ENCODE measurements at regions not wholly inside any gene's neighbourhood (a gene's known extent, or its start where the extent isn't known, plus 50 kb on each side); places are given as distances from the start of the nearest gene placed in this dataset.

DNA sequence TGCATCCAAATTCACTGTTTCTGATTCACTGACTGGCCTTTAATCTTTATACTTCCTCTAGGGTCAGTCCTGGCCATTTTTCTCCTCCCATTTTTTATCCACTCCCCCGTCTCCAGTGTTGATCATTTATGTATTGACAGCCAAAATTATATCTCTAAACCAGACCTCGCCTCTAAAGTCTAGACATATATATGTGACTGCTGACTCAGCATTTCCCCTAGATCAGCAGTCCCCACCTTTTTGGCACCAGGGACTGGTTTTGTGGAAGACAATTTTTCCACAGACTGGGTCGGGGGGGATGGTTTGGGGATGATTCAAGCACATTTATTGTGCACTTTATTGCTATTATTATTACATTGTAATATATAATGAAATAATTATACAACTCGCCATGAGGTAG is 88.3 kb upstream of the DAAM1 start:
- DNase-seq (ENCODE audit: low read depth) = no peak
- no peak overlapping the region for H3K4me3 ChIP-seq (ENCODE audit: control insufficient read depth, low read depth, low read length)
- TF ChIP-seq, protein P1, sequence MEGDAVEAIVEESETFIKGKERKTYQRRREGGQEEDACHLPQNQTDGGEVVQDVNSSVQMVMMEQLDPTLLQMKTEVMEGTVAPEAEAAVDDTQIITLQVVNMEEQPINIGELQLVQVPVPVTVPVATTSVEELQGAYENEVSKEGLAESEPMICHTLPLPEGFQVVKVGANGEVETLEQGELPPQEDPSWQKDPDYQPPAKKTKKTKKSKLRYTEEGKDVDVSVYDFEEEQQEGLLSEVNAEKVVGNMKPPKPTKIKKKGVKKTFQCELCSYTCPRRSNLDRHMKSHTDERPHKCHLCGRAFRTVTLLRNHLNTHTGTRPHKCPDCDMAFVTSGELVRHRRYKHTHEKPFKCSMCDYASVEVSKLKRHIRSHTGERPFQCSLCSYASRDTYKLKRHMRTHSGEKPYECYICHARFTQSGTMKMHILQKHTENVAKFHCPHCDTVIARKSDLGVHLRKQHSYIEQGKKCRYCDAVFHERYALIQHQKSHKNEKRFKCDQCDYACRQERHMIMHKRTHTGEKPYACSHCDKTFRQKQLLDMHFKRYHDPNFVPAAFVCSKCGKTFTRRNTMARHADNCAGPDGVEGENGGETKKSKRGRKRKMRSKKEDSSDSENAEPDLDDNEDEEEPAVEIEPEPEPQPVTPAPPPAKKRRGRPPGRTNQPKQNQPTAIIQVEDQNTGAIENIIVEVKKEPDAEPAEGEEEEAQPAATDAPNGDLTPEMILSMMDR (IDR thresholded peaks at IDR 0.05; ENCODE audit: control insufficient read depth, insufficient read depth, low read depth, low read length, missing control alignments) = no peak

DNA sequence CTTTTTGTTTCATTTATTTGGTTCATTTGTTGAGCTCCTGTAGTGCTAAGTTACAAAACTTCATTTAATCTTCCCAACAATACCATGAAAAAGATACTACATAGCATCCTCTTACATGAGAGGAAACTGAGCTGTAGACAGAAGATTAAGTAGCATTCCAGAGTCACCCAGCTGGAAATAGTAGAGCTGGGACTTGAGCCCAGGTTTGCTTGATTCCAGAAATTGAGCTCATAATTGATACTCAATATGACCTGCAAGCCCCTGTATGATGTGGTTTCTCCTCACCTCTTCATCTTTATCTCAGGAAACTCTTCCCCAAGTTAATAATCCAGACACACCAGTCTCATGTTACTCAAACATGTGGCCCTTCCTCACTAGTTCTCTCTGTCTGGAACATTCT is 87.0 kb upstream of the DAAM1 start:
- TF ChIP-seq, protein P1 (IDR thresholded peaks at IDR 0.05; ENCODE audit: control insufficient read depth, insufficient read depth, low read depth, low read length, missing control alignments) = no peak
- DNase-seq (ENCODE audit: low read depth) = no peak
- no peak overlapping the region for H3K4me3 ChIP-seq (ENCODE audit: control insufficient read depth, low read depth, low read length)

DNA sequence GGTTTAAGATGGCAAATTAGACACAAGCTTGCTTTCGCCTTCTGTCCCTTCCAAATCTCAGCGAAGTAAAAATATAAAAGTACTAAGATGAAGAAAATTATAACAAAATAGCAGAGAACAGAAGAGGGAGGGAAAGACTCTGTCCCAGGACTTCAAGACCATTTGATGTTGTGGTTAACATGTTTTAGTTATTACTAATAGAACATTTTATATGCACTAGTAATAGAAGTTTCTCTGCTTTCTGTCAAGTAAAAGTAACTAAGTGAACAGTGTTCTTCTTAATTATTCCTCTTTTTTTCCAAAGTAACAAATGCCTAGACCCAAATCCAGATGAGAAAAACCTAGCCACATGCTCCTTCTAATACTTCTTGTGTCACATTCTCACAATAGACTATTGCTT is 85.1 kb upstream of the DAAM1 start:
- no peak overlapping the region for H3K4me3 ChIP-seq (ENCODE audit: control insufficient read depth, low read depth, low read length)
- TF ChIP-seq, protein P1 (IDR thresholded peaks at IDR 0.05; ENCODE audit: control insufficient read depth, insufficient read depth, low read depth, low read length, missing control alignments) = no peak
- DNase-seq (ENCODE audit: low read depth) = no peak

DNA sequence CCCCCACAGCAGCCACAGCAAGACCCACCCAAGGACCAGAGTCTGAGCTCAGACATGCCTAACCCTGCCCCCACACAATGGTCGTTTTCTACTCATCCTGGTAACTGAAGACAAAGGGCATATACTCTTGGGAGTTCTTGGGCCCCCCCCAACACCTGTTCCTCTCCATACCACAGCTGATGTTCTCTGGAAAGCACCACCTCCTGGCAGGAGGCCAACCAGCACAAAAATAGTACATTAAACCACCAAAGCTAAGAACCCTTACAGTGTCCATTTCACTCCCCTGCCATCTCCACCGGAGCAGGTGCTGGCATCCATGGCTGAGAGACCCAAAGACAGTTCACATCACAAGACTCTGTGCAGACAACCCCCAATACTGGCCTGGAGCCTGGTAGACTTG is 80.6 kb upstream of the DAAM1 start:
- no peak overlapping the region for H3K4me3 ChIP-seq (ENCODE audit: control insufficient read depth, low read depth, low read length)
- no peak for DNase-seq (ENCODE audit: low read depth)
- TF ChIP-seq, protein P1 (IDR thresholded peaks at IDR 0.05; ENCODE audit: control insufficient read depth, insufficient read depth, low read depth, low read length, missing control alignments) = no peak

DNA sequence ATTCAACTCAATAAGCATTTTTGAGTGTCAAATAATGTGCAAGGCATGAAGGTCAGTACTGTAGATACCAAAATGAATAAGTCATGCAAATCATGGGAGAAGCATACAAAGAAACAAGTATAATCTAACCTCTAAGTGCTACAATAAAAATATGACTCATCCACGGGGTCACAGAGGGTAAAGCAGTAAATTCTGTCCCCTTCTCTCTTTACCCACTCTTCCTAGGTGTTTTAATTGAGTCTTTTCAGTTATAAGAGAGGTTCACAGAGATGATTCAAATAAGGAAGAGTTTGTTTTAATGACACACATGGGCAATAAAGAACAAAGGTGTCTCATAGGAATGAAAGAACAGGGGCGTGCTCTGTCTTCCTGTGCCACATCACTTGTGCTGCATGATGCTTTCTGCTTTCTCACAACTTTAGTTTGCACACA is 71.5 kb upstream of the DAAM1 start:
- no peak overlapping the region for H3K4me3 ChIP-seq (ENCODE audit: control insufficient read depth, low read depth, low read length)
- TF ChIP-seq, protein P1 (IDR thresholded peaks at IDR 0.05; ENCODE audit: control insufficient read depth, insufficient read depth, low read depth, low read length, missing control alignments) = no peak
- no peak for DNase-seq (ENCODE audit: low read depth)

DNA sequence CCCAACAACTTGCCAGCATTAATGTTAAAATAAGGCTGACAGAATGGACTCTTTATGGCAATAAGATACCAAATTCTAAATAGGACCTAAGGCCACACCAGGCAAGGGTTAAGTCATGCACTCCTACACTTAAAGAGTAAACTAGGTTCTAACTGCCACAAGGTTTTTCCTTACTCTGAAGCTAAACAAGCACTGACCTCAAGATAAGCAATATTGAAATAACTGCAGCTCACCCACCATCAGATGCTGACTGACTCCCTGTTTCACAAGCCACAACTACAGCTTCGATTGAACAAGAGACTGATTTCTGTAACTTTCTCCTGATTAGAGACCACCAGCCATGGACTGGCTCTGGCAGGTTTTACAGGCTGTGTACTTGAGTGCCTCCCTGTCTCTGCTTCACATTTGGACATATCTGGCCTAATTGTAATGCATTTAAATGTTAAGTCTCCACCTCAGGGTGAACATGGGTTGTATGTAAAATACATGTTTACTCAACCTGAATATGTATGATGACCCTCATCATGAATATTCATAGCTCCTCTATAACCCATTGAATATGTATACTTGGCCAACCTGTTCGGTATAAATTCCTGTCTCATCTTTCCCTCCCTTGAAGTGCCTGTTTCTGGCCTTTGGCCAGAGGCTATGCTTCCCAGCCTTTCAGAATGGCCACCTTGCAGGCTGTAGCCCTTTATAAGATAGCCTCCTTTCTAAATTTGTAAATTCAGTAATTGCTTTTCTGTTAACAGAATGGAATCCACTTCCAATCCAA is 70.5 kb upstream of the DAAM1 start:
- DNase-seq (ENCODE audit: low read depth) = no peak
- TF ChIP-seq, protein P1 (IDR thresholded peaks at IDR 0.05; ENCODE audit: control insufficient read depth, insufficient read depth, low read depth, low read length, missing control alignments) = no peak
- H3K4me3 ChIP-seq (ENCODE audit: control insufficient read depth, low read depth, low read length) = no peak overlapping the region
